ENCODE measurements at regions not wholly inside any gene's neighbourhood (a gene's known extent, or its start where the extent isn't known, plus 50 kb on each side); places are given as distances from the start of the nearest gene placed in this dataset.
"Not testable (repeated sequence)": the region's sequence is repeated elsewhere in the genome, so short reads cannot be mapped to it uniquely, and the experiment has no call there.

GRCh38 chr5:154618696-154619095 is 136.5 kb upstream of the LARP1 start:
- FAIRE-seq, result no peak

- FAIRE-seq, result no peak
These were observed 136.6 kb upstream of the HAND1 start for GRCh38 chr5:154614595-154614994.

GRCh38 chr5:154614125-154614524 is 136.1 kb upstream of the HAND1 start:
- FAIRE-seq, result no peak

GRCh38 chr5:154612666-154613065 is 134.6 kb upstream of the HAND1 start:
- no peak for FAIRE-seq

- FAIRE-seq, result no peak
These were observed 133.3 kb upstream of the HAND1 start for GRCh38 chr5:154611341-154611767.

- FAIRE-seq, result no peak
These were observed 132.5 kb upstream of the HAND1 start for GRCh38 chr5:154610321-154611154.

GRCh38 chr5:154609251-154609650 is 131.2 kb upstream of the HAND1 start:
- FAIRE-seq, result no peak

- no peak for FAIRE-seq
These were observed 130.5 kb upstream of the HAND1 start for GRCh38 chr5:154608531-154609011.

GRCh38 chr5:154607746-154608145 is 129.7 kb upstream of the HAND1 start:
- FAIRE-seq, result no peak

GRCh38 chr5:154606246-154606645 is 128.2 kb upstream of the HAND1 start:
- FAIRE-seq, result no peak

GRCh38 chr5:154603953-154604679 is 126.1 kb upstream of the HAND1 start:
- FAIRE-seq, result no peak

- no peak for FAIRE-seq
These were observed 125.5 kb upstream of the HAND1 start for GRCh38 chr5:154603485-154603884.

GRCh38 chr5:154603011-154603410 is 125.0 kb upstream of the HAND1 start:
- no peak for FAIRE-seq

GRCh38 chr5:154601014-154601413 is 123.0 kb upstream of the HAND1 start:
- FAIRE-seq, result no peak

- no peak for FAIRE-seq
These were observed 120.0 kb upstream of the HAND1 start for GRCh38 chr5:154598021-154598420.

GRCh38 chr5:154596844-154597243 is 118.8 kb upstream of the HAND1 start:
- not testable (repeated sequence) for FAIRE-seq

- no peak for FAIRE-seq
These were observed 117.6 kb upstream of the HAND1 start for GRCh38 chr5:154595662-154596061.

GRCh38 chr5:154593796-154594195 is 115.8 kb upstream of the HAND1 start:
- FAIRE-seq, result no peak

- no peak for FAIRE-seq
These were observed 115.0 kb upstream of the HAND1 start for GRCh38 chr5:154593071-154593470.

- no peak for FAIRE-seq
These were observed 112.2 kb upstream of the HAND1 start for GRCh38 chr5:154590093-154590724.

- no peak for FAIRE-seq
These were observed 111.5 kb upstream of the HAND1 start for GRCh38 chr5:154589511-154589910.

GRCh38 chr5:154588833-154589425 is 110.9 kb upstream of the HAND1 start:
- not testable (repeated sequence) for FAIRE-seq
